Hepatic stellate cell (primary cell): ENCODE measurements at regions not wholly inside any gene's neighbourhood (a gene's known extent, or its start where the extent isn't known, plus 50 kb on each side); places are given as distances from the start of the nearest gene placed in this dataset.
"Not testable (repeated sequence)": the region's sequence is repeated elsewhere in the genome, so short reads cannot be mapped to it uniquely, and the experiment has no call there.

Experiments
- DNase-seq: peaks from one replicate; pipeline ENCODE4 v3.0.0; 2011; ENCODE audit warnings: low spot score

DNA sequence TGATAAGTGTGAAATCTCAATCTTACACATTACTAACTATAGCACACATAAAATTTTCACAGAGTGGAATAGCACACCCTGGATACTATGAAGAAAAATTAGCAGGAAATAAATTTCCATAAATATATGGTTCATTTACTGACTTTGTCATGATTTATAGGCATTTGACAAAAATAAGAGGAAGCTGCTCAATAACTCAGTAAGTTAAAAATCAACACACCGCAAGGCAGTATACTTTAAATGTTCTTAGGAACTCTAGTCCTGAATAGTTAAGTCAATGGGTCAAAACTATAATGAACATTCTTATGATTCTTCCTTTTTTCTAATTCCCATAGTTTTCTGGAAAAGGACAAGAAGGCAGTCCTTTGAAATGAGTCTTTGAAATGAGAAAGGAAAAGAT, 1557.8 kb upstream of the RAG2 start:
- DNase-seq, result no peak

DNA sequence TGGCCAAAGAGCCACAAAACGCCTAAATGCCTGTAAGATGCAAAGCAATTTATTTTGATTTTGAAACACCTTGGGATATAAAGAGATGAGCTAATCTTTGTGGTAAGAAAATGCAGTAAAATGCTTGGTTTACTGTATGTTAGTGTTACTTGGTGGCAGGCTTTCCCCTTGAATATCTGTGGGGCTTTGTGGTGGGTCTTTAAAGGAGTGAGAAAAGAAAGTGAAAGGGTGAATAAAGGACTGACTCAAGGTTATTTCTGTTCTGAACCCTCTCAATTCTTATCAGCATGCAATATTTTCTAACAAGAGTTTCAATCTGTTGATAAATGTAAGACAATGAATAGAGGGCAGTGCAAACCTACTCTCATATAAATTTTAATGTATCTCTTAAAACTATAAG, 1555.9 kb upstream of the RAG2 start:
- no peak for DNase-seq

DNA sequence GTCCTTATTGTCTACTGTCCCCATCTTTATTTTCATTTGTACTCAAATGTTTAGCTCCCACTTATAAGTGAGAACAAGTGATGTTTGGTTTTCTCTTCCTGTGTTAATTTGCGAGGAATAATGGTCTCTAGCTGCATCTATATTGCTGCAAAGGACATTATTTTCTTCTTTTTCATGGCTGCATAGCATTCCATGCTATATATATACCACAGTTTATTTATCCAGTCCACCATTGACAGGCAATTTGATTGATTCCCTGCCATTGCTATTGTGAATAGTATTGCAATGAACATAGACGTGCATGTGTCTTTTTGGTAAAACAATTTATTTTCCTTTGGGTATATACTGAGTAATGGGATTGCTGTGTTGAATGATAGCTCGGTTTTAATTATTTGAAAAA, 1545.8 kb upstream of the RAG2 start:
- no peak for DNase-seq

DNA sequence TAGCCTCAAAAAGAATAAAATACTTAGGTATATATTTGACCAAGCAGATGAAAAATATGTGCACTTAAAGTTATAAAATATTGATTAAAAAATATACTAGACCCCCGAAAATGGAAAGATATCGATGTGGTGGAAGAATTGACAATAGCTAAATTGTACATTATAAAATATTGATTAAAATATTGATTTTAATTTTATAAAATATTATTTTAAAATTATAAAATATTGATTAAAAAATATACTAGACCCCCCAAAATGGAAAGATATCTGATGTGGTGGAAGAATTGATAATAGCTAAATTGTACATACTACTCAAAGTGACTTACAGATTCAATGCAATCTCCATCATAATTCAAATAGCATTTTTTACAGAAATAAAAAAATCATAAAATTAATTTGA, 1540.9 kb upstream of the RAG2 start:
- no peak for DNase-seq

DNA sequence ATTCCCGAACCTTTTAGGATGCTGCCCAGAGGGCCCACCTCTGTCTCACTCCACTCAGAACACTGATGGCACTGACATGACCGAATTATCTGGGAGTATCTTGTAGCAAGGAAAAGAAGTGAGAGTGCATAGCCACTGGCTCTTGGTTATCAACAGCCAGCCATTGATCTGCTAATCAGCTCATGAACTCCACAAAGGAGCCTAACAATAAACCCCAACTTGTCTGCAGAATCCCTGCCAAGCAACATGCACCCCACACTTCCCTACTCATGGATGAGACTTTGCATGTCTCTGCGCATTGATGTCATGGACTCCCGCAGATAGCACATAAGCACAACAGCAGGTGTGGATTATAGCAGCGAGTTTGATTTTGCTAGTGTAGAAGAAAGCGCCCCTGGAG, 1538.9 kb upstream of the RAG2 start:
- no peak for DNase-seq

DNA sequence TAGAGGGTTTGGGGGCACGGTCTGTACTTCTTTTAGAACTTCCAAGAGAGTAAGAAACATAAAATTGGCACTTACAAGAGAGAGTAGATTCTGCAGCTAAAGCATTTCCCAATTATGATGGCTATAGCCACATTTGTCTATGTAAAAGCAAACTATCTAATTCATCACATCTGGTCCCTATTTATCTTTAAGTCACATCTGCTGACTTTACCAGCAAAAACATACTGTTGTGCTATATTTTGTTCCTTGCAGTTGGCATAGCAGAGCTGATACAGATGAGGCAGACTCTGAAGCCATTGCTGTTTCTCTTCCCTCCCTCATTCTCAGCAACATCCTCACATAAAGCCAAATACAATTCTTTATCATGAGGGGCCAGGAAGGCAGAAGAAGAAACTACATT, 1533.5 kb upstream of the RAG2 start:
- no peak for DNase-seq

DNA sequence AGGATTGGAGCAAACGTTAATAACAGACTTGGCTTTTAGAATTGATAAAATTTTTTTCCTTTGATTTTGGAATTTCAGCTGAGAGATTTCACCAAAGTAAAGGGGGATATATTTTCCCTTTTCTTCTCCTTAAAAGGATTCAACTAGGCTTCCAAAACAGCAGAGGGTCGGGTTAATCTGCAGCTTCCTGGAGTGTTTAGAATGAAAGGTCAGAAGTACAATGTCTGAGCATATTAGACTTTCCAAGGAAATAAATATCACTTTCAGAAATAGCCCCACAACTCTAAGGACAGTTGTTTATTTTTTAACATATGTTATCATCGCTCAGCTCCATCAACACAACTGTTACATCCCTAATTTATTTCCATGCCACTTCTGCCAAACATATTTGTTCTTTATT, 1532.9 kb upstream of the RAG2 start:
- no peak for DNase-seq

DNA sequence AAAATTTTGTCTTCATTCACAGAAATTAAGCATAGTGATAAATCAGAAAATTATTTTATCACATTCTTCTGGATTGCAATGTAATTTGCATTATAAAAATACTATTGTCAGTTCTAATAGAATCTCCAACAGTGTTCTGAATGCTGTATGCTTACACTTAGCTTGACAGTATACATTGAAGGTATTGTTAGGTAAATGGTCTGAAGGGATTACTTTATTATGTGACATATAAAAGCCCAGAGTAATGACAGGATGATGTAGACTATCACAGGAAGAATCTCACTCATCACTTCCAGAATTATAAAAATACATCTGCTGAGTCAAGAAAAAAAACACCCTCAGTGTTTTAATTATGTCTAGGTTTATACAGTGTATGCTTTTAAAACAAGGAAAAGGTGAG, 1532.5 kb upstream of the RAG2 start:
- DNase-seq, result no peak

DNA sequence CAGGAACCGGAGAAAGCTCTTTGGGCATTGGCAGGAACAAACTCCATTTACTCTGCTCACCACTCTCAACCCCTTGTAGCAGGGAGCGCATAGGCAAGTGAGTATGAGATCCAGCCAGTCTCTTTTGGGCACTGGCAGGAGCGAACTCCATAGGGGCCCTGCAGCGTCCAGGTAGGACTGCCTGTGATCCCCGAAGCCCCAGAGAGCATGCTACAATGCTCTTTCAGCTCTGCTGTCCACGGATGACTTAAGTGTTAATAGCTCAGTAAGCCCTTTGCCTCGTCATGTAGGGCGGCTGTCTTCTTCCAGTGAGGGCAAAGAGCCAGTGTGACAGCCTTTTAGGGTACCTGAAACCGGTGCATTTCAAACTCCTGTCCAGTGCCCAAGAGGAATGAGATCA, 1525.6 kb upstream of the RAG2 start:
- DNase-seq, result no peak

DNA sequence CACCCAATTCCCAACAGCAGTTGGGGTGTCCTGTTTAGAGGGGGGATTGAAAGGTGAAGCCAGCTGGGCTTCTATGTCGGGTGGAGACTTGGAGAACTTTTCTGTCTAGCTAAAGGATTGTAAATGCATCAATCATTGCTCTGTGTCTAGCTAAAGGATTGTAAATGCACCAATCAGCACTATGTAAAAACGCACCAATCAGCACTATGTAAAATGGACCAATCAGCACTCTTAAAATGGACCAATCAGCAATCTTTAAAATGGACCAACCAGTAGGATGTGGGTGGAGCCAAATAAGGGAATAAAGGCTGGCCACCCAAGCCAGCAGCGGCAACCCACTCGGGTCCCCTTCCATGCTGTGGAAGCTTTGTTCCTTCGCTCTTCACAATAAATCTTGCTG, 1518.6 kb upstream of the RAG2 start:
- DNase-seq, result not testable (repeated sequence)

DNA sequence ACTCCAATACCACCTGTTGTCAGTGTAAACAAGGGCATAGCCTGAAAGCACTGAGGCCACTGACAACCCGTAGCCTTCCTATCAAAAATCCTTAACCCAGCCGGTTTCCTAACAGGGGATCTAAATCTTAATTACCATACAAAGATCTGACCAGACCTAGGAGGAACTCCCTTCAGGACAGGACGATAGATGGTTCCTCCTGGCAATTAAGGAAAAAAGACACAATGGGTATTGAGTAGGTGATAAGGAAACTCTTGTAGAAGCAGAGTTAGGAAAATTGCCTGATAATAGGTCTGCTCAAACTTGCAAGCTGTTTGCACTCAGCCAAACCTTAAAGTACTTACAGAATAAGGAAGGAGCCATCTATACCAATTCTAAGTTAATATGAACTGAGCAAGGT, 1517.3 kb upstream of the RAG2 start:
- DNase-seq, result not testable (repeated sequence)

DNA sequence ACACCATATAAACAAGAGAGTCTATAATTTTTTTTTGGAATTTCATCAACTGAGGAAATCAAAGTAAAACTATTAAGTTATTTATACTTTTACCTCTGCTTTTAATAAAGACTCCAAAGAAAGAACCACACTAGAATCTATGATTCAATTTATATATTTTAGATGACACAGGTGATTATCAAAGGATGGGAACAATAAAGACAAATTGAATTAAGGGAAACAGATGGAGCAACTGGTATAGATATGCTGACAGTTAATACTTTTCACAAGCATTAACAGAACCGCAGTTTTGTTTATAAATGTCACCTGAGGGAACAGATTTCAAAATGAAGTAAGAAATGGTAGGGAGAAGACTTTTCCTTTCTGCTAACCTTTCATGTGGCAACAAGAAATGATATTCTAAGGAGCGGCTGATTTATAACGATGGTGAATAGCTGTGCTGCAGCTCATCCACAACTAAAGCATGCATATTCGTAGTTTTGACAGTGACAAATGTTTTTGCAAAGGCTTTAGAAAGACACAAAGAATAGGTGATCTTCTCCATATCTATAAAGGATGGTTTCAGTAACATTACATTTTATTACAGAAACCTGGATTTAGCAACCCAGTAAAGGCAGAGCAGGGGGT, 1502.9 kb upstream of the RAG2 start:
- no peak for DNase-seq

DNA sequence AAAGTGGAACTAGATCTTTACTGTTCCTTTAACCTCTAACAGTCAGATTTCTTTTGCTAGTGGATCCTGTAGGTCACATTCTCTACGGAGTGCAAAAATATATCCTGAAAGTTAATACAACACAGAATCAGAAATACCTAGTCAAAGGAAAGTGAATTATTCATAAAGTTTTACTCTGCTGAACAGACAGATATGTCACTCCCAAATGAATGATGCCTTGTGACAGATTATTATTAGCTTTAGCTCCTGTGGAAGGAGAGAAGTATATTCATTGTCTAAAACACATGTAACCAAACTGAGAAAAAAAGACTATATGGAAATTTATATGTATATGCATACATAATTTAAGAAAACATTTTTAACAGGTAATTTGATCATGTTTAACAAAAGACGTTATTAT, 1497.2 kb upstream of the RAG2 start:
- DNase-seq, result no peak

DNA sequence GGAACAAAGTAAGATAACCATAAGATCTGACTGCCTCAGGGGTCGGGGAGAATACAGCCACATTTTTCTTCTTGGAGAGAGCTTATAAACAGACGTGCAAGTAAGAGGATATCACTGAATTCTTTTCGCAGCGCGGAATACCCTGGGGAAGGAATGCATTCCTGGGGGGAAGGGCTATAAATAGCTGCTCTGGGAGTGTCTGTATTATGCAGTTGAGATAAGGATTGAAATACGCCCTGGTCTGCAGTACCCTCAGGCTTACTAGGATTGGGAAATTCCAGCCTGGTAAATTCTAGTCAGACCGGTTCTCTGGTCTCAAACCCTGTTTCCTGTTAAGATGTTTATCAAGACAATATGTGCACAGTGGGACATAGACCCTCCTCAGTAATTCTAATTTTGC, 1491.7 kb upstream of the RAG2 start:
- no peak for DNase-seq

DNA sequence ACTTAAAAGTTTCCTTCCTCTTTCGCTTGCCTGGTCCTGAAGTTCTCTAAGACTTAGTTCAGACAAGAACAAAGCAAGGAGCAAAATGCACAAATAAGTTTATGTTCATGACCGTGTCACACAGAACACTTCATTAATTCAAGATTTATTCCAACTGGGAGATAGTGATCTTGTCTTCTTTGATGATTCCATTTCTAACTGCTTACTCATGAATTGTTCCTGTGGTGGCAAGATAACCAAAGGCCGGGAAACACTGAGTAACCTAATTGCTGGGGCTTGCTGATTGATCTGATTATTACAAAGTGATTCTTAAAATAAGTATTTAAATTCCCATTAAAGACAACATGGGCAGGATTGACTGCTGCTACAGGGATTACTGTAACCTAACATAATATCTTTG, 1462.9 kb upstream of the RAG2 start:
- no peak for DNase-seq

DNA sequence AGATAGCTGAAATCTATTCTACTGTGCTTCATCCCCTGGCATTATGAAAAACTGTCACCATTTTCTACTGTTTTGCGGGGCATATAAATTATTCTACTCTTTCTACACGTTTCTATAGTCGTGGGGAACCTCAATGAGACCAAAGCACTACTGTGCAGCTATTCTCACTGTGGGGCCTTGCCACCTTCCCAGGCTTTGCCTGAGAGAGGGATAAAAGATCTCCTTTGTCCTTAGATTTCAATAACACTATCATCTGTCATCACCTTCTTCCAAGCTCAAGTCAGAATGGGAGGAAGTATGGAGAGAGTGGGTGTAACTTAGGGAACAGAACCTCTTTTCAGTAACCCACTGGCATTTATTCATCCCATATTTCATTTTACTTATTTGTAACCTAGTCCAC, 1462.1 kb upstream of the RAG2 start:
- no peak for DNase-seq

DNA sequence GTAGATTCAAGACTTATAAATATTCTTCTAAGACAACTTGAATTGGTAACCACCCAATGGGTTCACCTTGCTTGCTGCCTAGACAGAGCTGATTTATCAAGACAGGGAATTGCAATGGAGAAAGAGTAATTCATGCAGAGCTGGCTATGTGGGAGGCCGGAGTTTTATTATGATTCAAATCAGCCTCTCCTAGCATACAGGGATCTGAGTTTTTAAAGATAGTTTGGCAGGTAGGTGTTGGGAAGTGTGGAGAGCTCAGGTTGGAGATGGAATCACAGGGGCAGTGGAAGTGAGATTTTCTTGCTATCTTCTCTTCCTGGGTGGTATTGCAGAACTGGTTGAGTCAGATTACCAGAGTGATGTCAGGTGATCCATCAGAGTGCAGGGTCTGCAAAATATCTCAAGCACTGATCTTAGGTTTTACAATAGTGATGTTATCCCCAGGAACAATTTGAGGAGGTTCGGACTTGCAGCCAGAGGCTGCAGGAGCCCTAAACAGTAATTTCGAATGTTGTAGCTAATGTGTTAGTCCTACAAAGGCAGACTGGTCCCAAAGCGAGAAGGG, 1448.6 kb upstream of the RAG2 start:
- DNase-seq, result no peak

DNA sequence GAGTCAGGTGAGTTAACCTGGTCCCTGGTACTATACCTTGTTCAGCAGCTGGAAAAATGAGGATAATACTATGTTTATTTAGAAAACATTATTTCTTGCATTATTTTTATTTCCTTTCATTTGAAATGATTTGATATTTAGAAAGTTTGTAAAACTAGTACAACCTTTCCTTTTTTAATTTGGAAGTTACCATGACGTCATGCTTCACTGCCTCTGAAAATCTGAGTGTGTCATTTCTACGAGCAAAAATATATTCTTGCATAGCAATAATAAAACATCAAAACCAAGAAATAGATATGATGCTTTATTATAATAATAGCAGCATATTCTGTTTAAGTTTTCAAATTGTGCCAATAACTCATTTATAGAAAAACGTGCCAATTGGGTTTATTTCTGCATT, 1445.0 kb upstream of the RAG2 start:
- no peak for DNase-seq

DNA sequence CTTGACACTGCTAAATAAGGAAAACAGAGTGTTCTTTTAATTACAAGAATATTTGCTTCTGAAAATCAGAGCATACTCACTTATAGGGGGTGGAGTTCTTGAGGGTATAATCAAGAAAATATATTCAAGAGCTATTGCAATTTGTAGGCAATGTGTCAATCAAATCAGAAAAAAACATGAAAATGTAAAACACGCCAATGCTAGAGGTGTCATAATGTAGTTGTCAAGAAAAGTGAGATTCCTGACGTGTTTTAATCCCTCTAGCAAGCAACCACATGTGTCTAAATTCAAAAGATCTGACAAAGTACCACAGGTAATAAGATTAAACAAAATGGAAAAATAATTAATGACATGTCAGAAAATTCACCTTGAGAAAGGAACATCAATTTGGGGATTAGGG, 1440.7 kb upstream of the RAG2 start:
- no peak for DNase-seq

DNA sequence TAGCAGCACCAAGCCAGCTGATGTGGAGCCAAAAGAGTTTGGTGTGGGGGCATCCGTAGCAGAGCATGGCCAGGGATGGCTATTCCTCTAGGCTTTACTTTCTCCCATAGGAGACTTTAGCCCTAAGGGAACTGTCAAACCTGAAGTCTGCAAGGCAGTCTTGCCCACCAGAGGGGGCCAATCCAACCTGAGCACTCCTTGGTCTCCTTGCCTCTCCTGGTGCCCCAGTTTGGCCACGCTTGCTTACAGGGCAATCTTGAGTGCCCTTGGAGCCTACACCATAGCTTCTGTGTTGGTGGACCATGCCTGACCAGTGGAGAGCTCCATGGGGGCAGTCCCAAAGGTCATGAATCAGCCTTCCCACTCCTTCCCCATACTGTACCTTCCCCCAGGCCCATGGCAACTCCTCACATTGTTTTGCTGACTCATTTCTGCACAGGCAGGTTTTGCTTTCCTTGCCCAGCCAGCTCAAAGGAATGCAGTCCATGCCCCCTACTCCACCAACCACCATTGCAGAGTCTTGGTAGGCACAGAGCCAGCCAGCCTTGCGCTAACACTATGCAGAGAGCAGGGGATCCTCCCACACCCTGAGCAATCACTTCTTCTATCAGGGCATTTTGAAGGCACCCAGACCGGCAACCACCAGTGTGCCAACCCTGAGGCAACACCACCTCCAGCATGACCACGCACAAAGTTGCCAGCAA, 1421.2 kb upstream of the RAG2 start:
- DNase-seq, result no peak

DNA sequence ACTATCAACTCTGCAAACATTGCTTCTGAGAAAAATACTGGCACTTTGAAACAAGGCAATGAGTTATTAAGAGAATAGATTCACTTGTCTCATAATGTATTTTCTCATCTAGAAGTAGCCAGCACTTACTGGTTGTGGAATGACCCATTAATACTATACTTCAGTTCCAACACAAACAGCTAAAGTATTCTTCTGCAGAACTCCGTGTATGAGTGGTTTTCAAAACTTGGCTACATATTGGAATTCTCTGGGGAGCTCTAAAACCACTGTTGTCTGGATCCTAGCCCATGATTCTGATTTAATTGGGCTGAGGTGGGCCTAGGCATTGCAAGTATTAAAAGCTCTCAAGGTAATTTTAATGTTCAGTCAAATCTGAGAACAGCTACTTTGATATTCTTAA, 1416.4 kb upstream of the RAG2 start:
- DNase-seq, result peak; percentile 7

DNA sequence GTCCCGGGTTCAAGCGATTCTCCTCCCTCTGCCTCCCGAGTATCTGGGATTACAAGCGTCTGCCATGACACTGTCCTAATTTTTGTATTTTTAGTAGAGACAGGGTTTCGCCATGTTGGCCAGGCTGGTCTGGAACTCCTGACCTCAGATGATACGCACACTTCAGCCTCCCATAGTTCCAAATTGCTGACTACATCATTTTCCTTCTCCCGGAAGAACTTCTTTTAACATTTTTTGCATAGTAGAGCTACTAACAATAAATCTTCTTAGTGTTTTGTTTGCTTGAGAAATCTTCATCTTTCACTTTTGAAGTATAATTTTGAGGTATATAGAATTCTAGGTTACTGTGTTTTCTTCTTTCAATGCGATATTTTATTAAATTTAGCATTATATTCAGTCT, 1415.1 kb upstream of the RAG2 start:
- DNase-seq, result no peak

DNA sequence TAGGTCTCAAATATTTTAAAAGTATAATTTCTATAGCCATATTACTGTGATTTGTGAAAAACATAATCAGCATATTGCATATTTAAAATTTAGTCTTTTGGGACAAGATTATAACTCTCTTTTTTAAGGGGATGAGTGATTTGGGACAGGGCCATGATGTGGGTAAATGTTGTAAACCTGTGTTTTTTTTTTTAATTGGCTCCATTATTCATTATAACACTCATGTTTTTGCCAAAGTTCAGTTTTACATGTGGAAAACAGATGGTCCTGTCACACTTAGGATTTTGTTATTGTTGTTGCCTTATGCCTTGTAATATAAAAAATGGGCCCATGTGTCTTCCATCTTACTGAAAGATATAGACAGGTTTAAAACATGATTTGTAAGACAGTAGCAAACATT, 1413.5 kb upstream of the RAG2 start:
- no peak for DNase-seq

DNA sequence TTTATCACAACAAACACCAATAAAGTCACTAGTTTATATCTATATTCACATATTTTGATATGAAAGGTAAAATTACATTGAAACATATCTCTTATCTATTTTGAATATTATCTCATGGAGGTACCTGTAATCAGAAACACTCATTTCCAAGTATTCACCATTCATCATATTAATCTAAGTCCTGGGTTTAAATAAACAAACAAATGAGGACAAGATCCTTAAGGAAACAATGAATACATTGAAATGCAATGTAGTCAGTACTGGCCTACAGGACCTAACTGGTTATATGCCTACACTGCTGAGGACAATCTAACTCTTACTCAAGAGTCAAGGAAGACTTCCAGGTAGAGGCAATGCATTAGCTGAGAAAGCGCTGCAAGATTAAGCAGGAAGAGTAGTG, 1411.9 kb upstream of the RAG2 start:
- no peak for DNase-seq
